Esophagus muscularis mucosa (tissue), 3 donors: ENCODE measurements at regions not wholly inside any gene's neighbourhood (a gene's known extent, or its start where the extent isn't known, plus 50 kb on each side); places are given as distances from the start of the nearest gene placed in this dataset.

Experiments used
- CTCF ChIP-seq, 3 experiments: fragments of 200-600 bp in 2 of 3; fragments of 450-650 bp in 1 of 3; sonication (generic) in 2 of 3; IDR thresholded peaks; one replicate each; pipeline ENCODE4 v1.5.1; 2017 to 2019; ENCODE audit warnings: antibody characterized with exemption in 3 of 3, mild to moderate bottlenecking in 2 of 3, moderate library complexity in 1 of 3
- POLR2A ChIP-seq: fragments of 450-650 bp; IDR thresholded peaks from one replicate; pipeline ENCODE4 v1.6.1; 2017; ENCODE audit warnings: antibody characterized with exemption, moderate library complexity, mild to moderate bottlenecking, low read depth

GRCh38 chr1:87673309-87673708 is 344.6 kb downstream of the LMO4 start:
- TF ChIP-seq POLR2A (no peak), CTCF (IDR thresholded peaks at IDR 0.05) (no peak)
